Trophoblast cell (in vitro differentiated cells and primary cell): ENCODE measurements at regions not wholly inside any gene's neighbourhood (a gene's known extent, or its start where the extent isn't known, plus 50 kb on each side); places are given as distances from the start of the nearest gene placed in this dataset.
A peak's percentile ranks its signal among the peaks of the same experiment; 100 is the strongest.

Experiments used
- DNase-seq, 2 donors: peaks; one replicate each; pipeline ENCODE4 v3.0.0-alpha.2; 2016
- H2AFZ ChIP-seq: 2 replicates; pipeline ENCODE4 v1.6.1; 2013; ENCODE audit warnings: low read length, moderate library complexity, mild to moderate bottlenecking; ENCODE audit not compliant: insufficient read depth, poor library complexity
- H2AK5ac ChIP-seq: 2 replicates; pipeline ENCODE4 v1.6.1; 2013; ENCODE audit warnings: mild to moderate bottlenecking, low read length
- H2BK120ac ChIP-seq: 2 replicates; pipeline ENCODE4 v1.6.1; 2013; ENCODE audit warnings: low read length, mild to moderate bottlenecking, moderate library complexity; ENCODE audit not compliant: insufficient read depth, poor library complexity
- H2BK12ac ChIP-seq: 2 replicates; pipeline ENCODE4 v1.6.1; 2013; ENCODE audit warnings: mild to moderate bottlenecking, low read length, moderate library complexity
- H2BK5ac ChIP-seq: 2 replicates; pipeline ENCODE4 v1.6.1; 2013; ENCODE audit warnings: low read length, low read depth, moderate library complexity, mild to moderate bottlenecking; ENCODE audit not compliant: poor library complexity
- H3K14ac ChIP-seq: 2 replicates; pipeline ENCODE4 v1.6.1; 2013; ENCODE audit warnings: mild to moderate bottlenecking, low read length
- H3K18ac ChIP-seq: 2 replicates; pipeline ENCODE4 v1.6.1; 2013; ENCODE audit warnings: mild to moderate bottlenecking, low read length
- H3K23ac ChIP-seq: 2 replicates; pipeline ENCODE4 v1.6.1; 2013; ENCODE audit warnings: low read length
- H3K27ac ChIP-seq: 2 replicates; pipeline ENCODE4 v1.5.1; 2013; ENCODE audit warnings: low read depth, mild to moderate bottlenecking, inconsistent platforms, low read length, moderate library complexity
- H3K27me3 ChIP-seq: 2 replicates; pipeline ENCODE4 v1.6.1; 2013; ENCODE audit warnings: inconsistent platforms, mild to moderate bottlenecking, low read length, moderate library complexity; ENCODE audit not compliant: insufficient read depth
- H3K36me3 ChIP-seq, 2 experiments: 1 replicate in 1 of 2; 2 replicates in 1 of 2; pipeline ENCODE4 v1.6.1; 2013; ENCODE audit warnings: low read length in 2 of 2, mild to moderate bottlenecking in 2 of 2, moderate library complexity in 1 of 2; ENCODE audit not compliant: insufficient read depth in 2 of 2, control insufficient read depth in 1 of 2
- H3K4ac ChIP-seq: 2 replicates; pipeline ENCODE4 v1.6.1; 2013; ENCODE audit warnings: low read depth, mild to moderate bottlenecking, low read length, moderate library complexity
- H3K4me1 ChIP-seq, 2 experiments: 1 replicate in 1 of 2; 2 replicates in 1 of 2; pipeline ENCODE4 v1.6.1; 2013; ENCODE audit warnings: low read length in 2 of 2, mild to moderate bottlenecking in 2 of 2, moderate library complexity in 1 of 2; ENCODE audit not compliant: insufficient read depth in 2 of 2, control insufficient read depth in 1 of 2
- H3K4me2 ChIP-seq: 2 replicates; pipeline ENCODE4 v1.6.1; 2013; ENCODE audit warnings: inconsistent platforms, mild to moderate bottlenecking, low read length, moderate library complexity
- H3K4me3 ChIP-seq: 2 replicates; pipeline ENCODE4 v1.5.1; 2013; ENCODE audit warnings: mild to moderate bottlenecking, low read depth, low read length, inconsistent platforms
- H3K79me1 ChIP-seq: one replicate; pipeline ENCODE4 v1.6.1; 2013; ENCODE audit warnings: low read length
- H3K79me2 ChIP-seq: 2 replicates; pipeline ENCODE4 v1.6.1; 2013; ENCODE audit warnings: low read length, mild to moderate bottlenecking; ENCODE audit not compliant: control insufficient read depth, insufficient read depth, poor library complexity
- H3K9ac ChIP-seq: 2 replicates; pipeline ENCODE4 v1.6.1; 2013; ENCODE audit warnings: mild to moderate bottlenecking, low read length
- H3K9me3 ChIP-seq: 2 replicates; pipeline ENCODE4 v1.6.1; 2013; ENCODE audit warnings: low read depth, mild to moderate bottlenecking, control low read depth, inconsistent platforms, low read length; ENCODE audit not compliant: insufficient read depth
- H4K12ac ChIP-seq: 2 replicates; pipeline ENCODE4 v1.6.1; 2013; ENCODE audit warnings: low read depth, mild to moderate bottlenecking, low read length, moderate library complexity
- H4K8ac ChIP-seq: 2 replicates; pipeline ENCODE4 v1.6.1; 2013; ENCODE audit warnings: low read depth, mild to moderate bottlenecking, low read length, moderate library complexity
- H4K91ac ChIP-seq: one replicate; pipeline ENCODE4 v1.6.1; 2013; ENCODE audit warnings: low read depth, mild to moderate bottlenecking, low read length, moderate library complexity
- WGBS: extraction: QIAGEN DNeasy Blood & Tissue Kit; methylation state at CpG from one replicate; pipeline ENCODE4 v1.1.7; 2013; ENCODE audit warnings: missing lambda C conversion rate; ENCODE audit not compliant: insufficient read length, insufficient coverage; ENCODE audit errors: extremely low coverage; 5-methylcytosine and 5-hydroxymethylcytosine counted together

DNA sequence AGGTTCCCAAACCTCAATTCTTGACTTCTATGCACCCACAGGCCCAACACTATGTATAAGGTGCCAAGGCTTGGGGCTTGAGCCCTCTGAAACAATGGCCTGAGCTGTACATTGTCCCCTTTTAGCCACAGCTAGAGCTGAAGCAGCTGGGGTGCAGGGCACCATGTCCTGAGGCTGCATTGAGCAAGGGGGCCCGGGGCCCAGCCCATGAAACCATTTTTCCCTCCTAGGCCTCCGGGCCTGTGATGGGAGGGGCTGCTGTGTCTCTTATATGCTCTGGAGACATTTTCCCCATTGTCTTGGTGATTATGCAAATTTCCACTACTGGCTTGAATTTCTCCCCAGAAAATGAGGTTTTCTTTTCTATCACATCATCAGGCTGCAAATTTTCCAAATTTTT lies 155.5 kb downstream of the FASLG start:
- Histone ChIP-seq H2AFZ (no peak overlapping the region), H2BK5ac (no peak overlapping the region), H3K4me2 (no peak overlapping the region), H3K9ac (no peak overlapping the region), H3K14ac (no peak overlapping the region), H3K79me1 (no peaks in the 10 kb centered on the region), H3K23ac (no peak overlapping the region), H2BK120ac (no peak overlapping the region), H3K4ac (no peak overlapping the region), H3K36me3 (no peaks in the 10 kb centered on the region), H2AK5ac (no peak overlapping the region), H4K8ac (no peak overlapping the region), H2BK12ac (no peak overlapping the region), H4K91ac (no peak overlapping the region), H4K12ac (no peak overlapping the region), H3K27ac (no peak overlapping the region), H3K18ac (no peak overlapping the region), H3K9me3 (peaks cover 4% of the 10 kb centered on the region), H3K27me3 (no peaks in the 10 kb centered on the region), H3K4me1 (no peaks in the 10 kb centered on the region), H3K4me3 (no peak overlapping the region), H3K79me2 (no peaks in the 10 kb centered on the region)
- DNase-seq = no peak
- no CpG with 5 or more reads among the region's 2 CpGs for WGBS

DNA sequence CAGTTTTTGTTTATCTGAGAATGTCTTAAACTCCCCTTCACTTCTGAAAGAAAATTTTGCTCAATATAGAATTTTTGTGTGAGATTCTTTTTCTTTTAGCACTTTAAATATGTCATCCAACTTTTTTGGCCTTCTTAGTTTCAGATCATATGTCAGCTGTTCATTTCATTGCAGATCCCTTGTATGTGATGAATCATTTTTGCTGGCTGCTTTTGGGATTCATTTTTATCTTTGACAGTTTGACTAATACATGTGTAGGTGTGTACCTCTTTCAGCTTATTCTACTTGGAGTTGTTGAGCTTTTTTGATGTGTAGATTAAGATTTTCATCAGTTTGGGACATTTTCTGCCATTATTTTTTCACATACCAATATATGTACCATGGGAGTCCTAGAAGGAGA lies 156.8 kb downstream of the FASLG start:
- no peaks in the 10 kb centered on the region for H3K4me1 ChIP-seq
- H3K9me3 ChIP-seq = peaks cover 4% of the 10 kb centered on the region
- DNase-seq = no peak
- H3K27ac ChIP-seq = no peak overlapping the region
- no peak overlapping the region for H4K91ac ChIP-seq
- no peaks in the 10 kb centered on the region for H3K36me3 ChIP-seq
- no peak overlapping the region for H2BK5ac ChIP-seq
- H3K23ac ChIP-seq = no peak overlapping the region
- no peak overlapping the region for H3K9ac ChIP-seq
- H4K8ac ChIP-seq = no peak overlapping the region
- no peaks in the 10 kb centered on the region for H3K79me2 ChIP-seq
- H3K27me3 ChIP-seq = no peaks in the 10 kb centered on the region
- no peak overlapping the region for H3K4me3 ChIP-seq
- no peak overlapping the region for H2BK12ac ChIP-seq
- H3K4me2 ChIP-seq = no peak overlapping the region
- no peaks in the 10 kb centered on the region for H3K79me1 ChIP-seq
- H4K12ac ChIP-seq = no peak overlapping the region
- H3K14ac ChIP-seq = no peak overlapping the region
- no peak overlapping the region for H2AFZ ChIP-seq
- no peak overlapping the region for H2AK5ac ChIP-seq
- no peak overlapping the region for H3K4ac ChIP-seq
- H3K18ac ChIP-seq = no peak overlapping the region
- H2BK120ac ChIP-seq = no peak overlapping the region

DNA sequence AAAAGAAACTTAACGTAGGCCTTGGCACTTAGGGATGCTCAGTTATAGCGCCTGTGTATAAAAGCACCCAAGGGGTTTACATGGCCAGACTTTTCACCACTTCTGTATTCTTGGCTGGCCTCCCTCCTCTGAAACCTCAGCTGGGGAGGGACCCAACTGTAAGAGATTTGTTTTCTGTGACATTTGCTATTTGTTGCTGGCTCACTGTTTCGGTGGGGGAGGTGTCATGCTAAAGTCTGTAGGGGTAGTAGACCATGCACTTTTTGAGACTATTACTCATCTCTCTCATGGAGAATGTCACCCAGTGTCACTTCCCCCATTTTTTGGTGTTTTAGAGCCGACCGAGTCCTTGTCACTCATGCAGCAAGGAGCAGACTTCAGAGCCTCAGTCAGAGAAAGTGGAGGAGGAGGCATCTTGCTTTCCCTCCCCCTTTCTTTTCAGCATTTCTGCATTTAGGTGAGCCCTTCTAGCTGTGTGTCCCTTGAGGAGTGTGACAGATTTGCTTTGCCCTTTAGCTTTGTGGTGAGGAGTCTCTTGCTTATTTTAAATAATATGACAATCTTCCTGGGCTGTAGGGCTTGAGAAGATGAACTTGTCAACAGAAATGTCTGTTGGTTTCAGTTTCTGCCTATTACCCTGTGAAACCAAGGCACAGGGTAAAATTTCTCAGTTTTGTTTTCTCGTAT lies 160.1 kb downstream of the FASLG start:
- Histone ChIP-seq H3K79me2 (no peaks in the 10 kb centered on the region), H3K27me3 (no peaks in the 10 kb centered on the region), H3K4me1 (no peaks in the 10 kb centered on the region), H2BK12ac (no peak overlapping the region), H4K91ac (no peak overlapping the region), H3K23ac (no peak overlapping the region), H3K79me1 (no peaks in the 10 kb centered on the region), H3K27ac (no peak overlapping the region), H3K4me2 (no peak overlapping the region), H2AFZ (no peak overlapping the region), H3K36me3 (no peaks in the 10 kb centered on the region), H4K8ac (no peak overlapping the region), H2AK5ac (no peak overlapping the region), H3K4me3 (no peak overlapping the region), H3K9ac (no peak overlapping the region), H3K4ac (no peak overlapping the region), H3K18ac (no peak overlapping the region), H3K14ac (no peak overlapping the region), H2BK120ac (no peak overlapping the region), H3K9me3 (peaks cover 3% of the 10 kb centered on the region), H2BK5ac (no peak overlapping the region), H4K12ac (no peak overlapping the region)
- DNase-seq = peak; percentile 7 to 27
- no CpG with 5 or more reads among the region's 6 CpGs for WGBS

DNA sequence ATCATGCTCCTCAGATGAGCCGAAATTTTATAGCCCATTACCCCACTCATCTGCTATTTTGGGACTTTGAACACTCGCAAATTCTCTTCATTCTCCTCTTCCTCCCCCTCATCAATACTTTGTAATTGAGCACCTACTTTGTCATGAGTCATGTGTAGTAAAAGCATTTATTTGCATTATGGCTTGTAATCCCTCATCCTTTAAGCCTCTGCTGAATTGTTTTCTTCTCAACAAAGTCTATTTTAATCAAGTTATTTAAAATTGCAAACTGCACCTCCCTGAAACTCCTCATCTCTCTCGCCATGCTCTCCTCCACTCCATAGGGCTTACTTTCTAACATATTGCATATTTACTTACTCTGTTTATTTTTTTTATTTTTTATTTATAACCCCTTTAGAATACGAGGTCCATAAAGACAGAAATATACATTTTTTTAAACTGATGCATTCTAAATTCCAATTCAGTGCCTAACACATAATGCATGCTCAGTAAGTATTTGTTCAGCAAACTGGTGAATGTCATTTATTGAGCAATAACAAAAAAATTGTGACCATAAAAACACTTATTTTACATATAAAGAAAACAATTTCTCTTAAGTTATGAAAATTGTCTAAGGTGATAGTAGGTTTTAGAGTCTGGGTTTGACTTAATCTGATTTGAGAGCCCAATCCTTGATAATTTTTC lies 161.7 kb downstream of the FASLG start:
- Histone ChIP-seq H3K79me2 (no peaks in the 10 kb centered on the region), H3K79me1 (no peaks in the 10 kb centered on the region), H3K36me3 (no peaks in the 10 kb centered on the region), H3K14ac (no peak overlapping the region), H3K27me3 (no peaks in the 10 kb centered on the region), H3K9me3 (no peaks in the 10 kb centered on the region), H4K91ac (no peak overlapping the region), H3K23ac (no peak overlapping the region), H3K4ac (no peak overlapping the region), H2BK5ac (no peak overlapping the region), H3K27ac (no peak overlapping the region), H3K4me1 (no peaks in the 10 kb centered on the region), H3K4me3 (no peak overlapping the region), H4K8ac (no peak overlapping the region), H4K12ac (no peak overlapping the region), H2AFZ (no peak overlapping the region), H3K18ac (no peak overlapping the region), H2AK5ac (no peak overlapping the region), H2BK120ac (no peak overlapping the region), H3K9ac (no peak overlapping the region), H3K4me2 (no peak overlapping the region), H2BK12ac (no peak overlapping the region)
- DNase-seq = no peak
- WGBS = no CpG with 5 or more reads among the region's 4 CpGs
